ENCODE measurements at regions not wholly inside any gene's neighbourhood (a gene's known extent, or its start where the extent isn't known, plus 50 kb on each side); places are given as distances from the start of the nearest gene placed in this dataset.

GRCh38 chr19:30930941-30931706 lies 418.1 kb downstream of the TSHZ3 start:
- H3K27me3 Mint-ChIP-seq (ENCODE audit: insufficient read depth), result peaks cover 3% of the 10 kb centered on the region
- H3K9me3 ChIP-seq (ENCODE audit: control insufficient read depth, low read length), result peaks cover 10% of the 10 kb centered on the region
- H3K4me3 Mint-ChIP-seq, result no peak overlapping the region
- H3K4me1 ChIP-seq (ENCODE audit: control insufficient read depth, insufficient read depth, low read length), result no peaks in the 10 kb centered on the region
- peaks cover 15% of the 10 kb centered on the region for H3K9me3 Mint-ChIP-seq
- H3K4me3 ChIP-seq (ENCODE audit: low read length), result no peak overlapping the region
- H3K27me3 ChIP-seq (ENCODE audit: control insufficient read depth, insufficient read depth, low read length, poor library complexity, severe bottlenecking), result no peaks in the 10 kb centered on the region
- H3K9ac ChIP-seq (ENCODE audit: extremely low read depth, low read length, poor library complexity, severe bottlenecking), result no peak overlapping the region
- H3K27ac ChIP-seq (ENCODE audit: low read depth, low read length), result no peak overlapping the region
- H3K27ac Mint-ChIP-seq, result no peak overlapping the region
- 92 to 98% methylated on average over 9 to 11 of the region's 12 CpGs for WGBS, 2 experiments (ENCODE audit: insufficient coverage in 1 of 2, insufficient read length in 1 of 2)
- DNase-seq, result no peak
- TF ChIP-seq CTCF (conservative IDR thresholded peaks at IDR 0.05), result no peak
- H3K4me1 Mint-ChIP-seq, result peaks cover 3% of the 10 kb centered on the region
- no peaks in the 10 kb centered on the region for H3K36me3 ChIP-seq (ENCODE audit: control insufficient read depth, insufficient read depth, low read length)
- no peaks in the 10 kb centered on the region for H3K36me3 Mint-ChIP-seq (ENCODE audit: low read depth)

- TF ChIP-seq CTCF (conservative IDR thresholded peaks at IDR 0.05), result no peak
- Histone ChIP-seq H3K27ac (ENCODE audit: low read depth, low read length) (no peak overlapping the region), H3K27me3 (ENCODE audit: control insufficient read depth, insufficient read depth, low read length, poor library complexity, severe bottlenecking) (no peaks in the 10 kb centered on the region), H3K36me3 (ENCODE audit: control insufficient read depth, insufficient read depth, low read length) (no peaks in the 10 kb centered on the region), H3K4me1 (ENCODE audit: control insufficient read depth, insufficient read depth, low read length) (no peaks in the 10 kb centered on the region), H3K9me3 (ENCODE audit: control insufficient read depth, low read length) (peaks cover 10% of the 10 kb centered on the region), H3K4me3 (ENCODE audit: low read length) (no peak overlapping the region), H3K9ac (ENCODE audit: extremely low read depth, low read length, poor library complexity, severe bottlenecking) (no peak overlapping the region)
- no peak overlapping the region for H3K4me3 Mint-ChIP-seq
- peaks cover 15% of the 10 kb centered on the region for H3K9me3 Mint-ChIP-seq
- no peak overlapping the region for H3K27ac Mint-ChIP-seq
- peaks cover 5% of the 10 kb centered on the region for H3K27me3 Mint-ChIP-seq (ENCODE audit: insufficient read depth)
- no peak for DNase-seq
- 92% methylated on average over 6 of the region's 6 CpGs for WGBS, 2 experiments (ENCODE audit: insufficient coverage in 1 of 2, insufficient read length in 1 of 2)
- no peaks in the 10 kb centered on the region for H3K36me3 Mint-ChIP-seq (ENCODE audit: low read depth)
- no peaks in the 10 kb centered on the region for H3K4me1 Mint-ChIP-seq
Measured at GRCh38 chr19:30927705-30928104, 421.5 kb downstream of the TSHZ3 start.

GRCh38 chr19:30924670-30925069 lies 424.6 kb downstream of the TSHZ3 start:
- no peak overlapping the region for H3K27ac Mint-ChIP-seq
- H3K4me3 Mint-ChIP-seq, result no peak overlapping the region
- H3K27me3 Mint-ChIP-seq (ENCODE audit: insufficient read depth), result peaks cover 5% of the 10 kb centered on the region
- no peak overlapping the region for H3K27ac ChIP-seq (ENCODE audit: low read depth, low read length)
- peaks cover 4% of the 10 kb centered on the region for H3K4me1 Mint-ChIP-seq
- no peak for DNase-seq
- peaks cover 10% of the 10 kb centered on the region for H3K9me3 ChIP-seq (ENCODE audit: control insufficient read depth, low read length)
- H3K4me1 ChIP-seq (ENCODE audit: control insufficient read depth, insufficient read depth, low read length), result no peaks in the 10 kb centered on the region
- no peak for TF ChIP-seq CTCF (conservative IDR thresholded peaks at IDR 0.05)
- no peaks in the 10 kb centered on the region for H3K36me3 ChIP-seq (ENCODE audit: control insufficient read depth, insufficient read depth, low read length)
- no peak overlapping the region for H3K4me3 ChIP-seq (ENCODE audit: low read length)
- no peaks in the 10 kb centered on the region for H3K27me3 ChIP-seq (ENCODE audit: control insufficient read depth, insufficient read depth, low read length, poor library complexity, severe bottlenecking)
- 81 to 83% methylated on average over 9 to 11 of the region's 11 CpGs for WGBS, 2 experiments (ENCODE audit: insufficient coverage in 1 of 2, insufficient read length in 1 of 2)
- no peak overlapping the region for H3K9ac ChIP-seq (ENCODE audit: extremely low read depth, low read length, poor library complexity, severe bottlenecking)
- peaks cover 15% of the 10 kb centered on the region for H3K9me3 Mint-ChIP-seq
- H3K36me3 Mint-ChIP-seq (ENCODE audit: low read depth), result no peaks in the 10 kb centered on the region

All from endodermal cell (in vitro differentiated cells).